IMR-90 (cell line): ENCODE measurements at regions not wholly inside any gene's neighbourhood (a gene's known extent, or its start where the extent isn't known, plus 50 kb on each side); places are given as distances from the start of the nearest gene placed in this dataset.

Experiments
- ATAC-seq: fragments of 200-7000 bp; cut with Tn5 transposase; 2 replicates; pipeline ENCODE4 v1.9.1; 2020; ENCODE audit warnings: low read depth, mild to moderate bottlenecking, moderate library complexity
- BruUV-seq: library from RNA; stranded (reverse); fragments of 400-500 nt; replicated peaks from 2 replicates; lab custom pipeline; 2021; lab: Mats Ljungman, UMichigan
- CTCF ChIA-PET: fragments of 300-600 bp; formaldehyde crosslinking; extraction: SDS; loops from one replicate; lab custom pipeline; 2021; ENCODE audit warnings: antibody characterized with exemption; lab: Yijun Ruan, JAX
- POLR2A ChIA-PET: fragments of 300-600 bp; sonication (Branson Sonifier 250); formaldehyde crosslinking; loops from one replicate; lab custom pipeline; 2022; ENCODE audit warnings: antibody characterized with exemption; ENCODE audit not compliant: unreplicated experiment; lab: Charles Lee
- DNase-seq: peaks from one replicate; pipeline ENCODE4 v3.0.0; 2013
- H2AFZ ChIP-seq: replicated peaks from 2 replicates; pipeline ENCODE3; 2013; ENCODE audit warnings: low read length, mild to moderate bottlenecking; ENCODE audit not compliant: poor library complexity
- H2AK5ac ChIP-seq: 2 replicates; pipeline ENCODE4 v1.6.1; 2013; ENCODE audit warnings: low read depth, low read length, inconsistent platforms
- H2AK9ac ChIP-seq: replicated peaks from 2 replicates; pipeline ENCODE3; 2013; ENCODE audit warnings: mild to moderate bottlenecking, low read depth, low read length, moderate library complexity; ENCODE audit not compliant: poor library complexity
- H2BK120ac ChIP-seq: 2 replicates; pipeline ENCODE4 v1.6.1; 2013; ENCODE audit warnings: low read depth, low read length, inconsistent platforms
- H2BK15ac ChIP-seq: 3 replicates; pipeline ENCODE4 v1.6.1; 2013; ENCODE audit warnings: low read depth, low read length, inconsistent platforms
- H2BK20ac ChIP-seq: 2 replicates; pipeline ENCODE4 v1.6.1; 2013; ENCODE audit warnings: low read depth, mild to moderate bottlenecking, inconsistent platforms, low read length, moderate library complexity
- H2BK5ac ChIP-seq: 2 replicates; pipeline ENCODE4 v1.6.1; 2013; ENCODE audit warnings: mild to moderate bottlenecking, low read depth, low read length, inconsistent platforms; ENCODE audit not compliant: poor library complexity, severe bottlenecking
- H3K14ac ChIP-seq: replicated peaks from 2 replicates; pipeline ENCODE4 v1.6.1; 2013; ENCODE audit warnings: low read depth, low read length, inconsistent platforms
- H3K18ac ChIP-seq: 2 replicates; pipeline ENCODE4 v1.6.1; 2013; ENCODE audit warnings: low read depth, low read length, control low read depth
- H3K23ac ChIP-seq: 2 replicates; pipeline ENCODE4 v1.6.1; 2013; ENCODE audit warnings: low read depth, low read length, inconsistent platforms
- H3K27ac ChIP-seq: 2 replicates; pipeline ENCODE4 v1.5.1; 2013; ENCODE audit warnings: mild to moderate bottlenecking, control low read depth, low read length; ENCODE audit not compliant: insufficient read depth
- H3K27me3 ChIP-seq: 2 replicates; pipeline ENCODE4 v1.6.1; 2013; ENCODE audit warnings: low read length; ENCODE audit not compliant: control insufficient read depth, insufficient read depth
- H3K36me3 ChIP-seq: 2 replicates; pipeline ENCODE4 v1.6.1; 2013; ENCODE audit warnings: low read length, mixed read lengths; ENCODE audit not compliant: control insufficient read depth, insufficient read depth
- H3K4ac ChIP-seq: 2 replicates; pipeline ENCODE4 v1.6.1; 2013; ENCODE audit warnings: low read depth, low read length, inconsistent platforms
- H3K4me1 ChIP-seq: 2 replicates; pipeline ENCODE4 v1.6.1; 2013; ENCODE audit warnings: low read length, mixed read lengths; ENCODE audit not compliant: control insufficient read depth, insufficient read depth
- H3K4me2 ChIP-seq: 2 replicates; pipeline ENCODE4 v1.6.1; 2013; ENCODE audit warnings: low read depth, mild to moderate bottlenecking, control low read depth, low read length, moderate library complexity
- H3K4me3 ChIP-seq: 2 replicates; pipeline ENCODE4 v1.5.1; 2013; ENCODE audit warnings: low read depth, mild to moderate bottlenecking, control low read depth, low read length, moderate library complexity; ENCODE audit not compliant: insufficient read depth
- H3K56ac ChIP-seq: 2 replicates; pipeline ENCODE4 v1.6.1; 2013; ENCODE audit warnings: low read length, inconsistent platforms; ENCODE audit not compliant: insufficient read depth; ENCODE audit errors: extremely low read depth
- H3K79me1 ChIP-seq, 2 experiments: 2 replicates each; pipeline ENCODE4 v1.6.1; 2013; ENCODE audit warnings: low read length in 2 of 2, inconsistent platforms in 1 of 2, low read depth in 1 of 2
- H3K9ac ChIP-seq: 2 replicates; pipeline ENCODE4 v1.6.1; 2013; ENCODE audit warnings: low read depth, low read length, control low read depth
- H3K9me1 ChIP-seq: 2 replicates; pipeline ENCODE4 v1.6.1; 2013; ENCODE audit warnings: low read length, inconsistent platforms; ENCODE audit not compliant: insufficient read depth
- H3K9me3 ChIP-seq: 2 replicates; pipeline ENCODE4 v1.6.1; 2013; ENCODE audit warnings: low read length; ENCODE audit not compliant: control insufficient read depth, insufficient read depth
- H4K20me1 ChIP-seq: 2 replicates; pipeline ENCODE4 v1.6.1; 2013; ENCODE audit warnings: low read length, inconsistent platforms; ENCODE audit not compliant: insufficient read depth
- H4K5ac ChIP-seq: 2 replicates; pipeline ENCODE4 v1.6.1; 2013; ENCODE audit warnings: mild to moderate bottlenecking, low read depth, low read length, control low read depth
- H4K8ac ChIP-seq, 2 experiments: 2 replicates each; pipeline ENCODE4 v1.6.1; 2013; ENCODE audit warnings: low read depth in 2 of 2, low read length in 2 of 2, control low read depth in 1 of 2, inconsistent platforms in 1 of 2
- H4K91ac ChIP-seq: 2 replicates; pipeline ENCODE4 v1.6.1; 2013; ENCODE audit warnings: low read depth, low read length, inconsistent platforms; ENCODE audit not compliant: insufficient read depth
- CEBPB ChIP-seq: IDR thresholded peaks from 2 replicates; pipeline ENCODE4 v1.6.1; 2012; ENCODE audit warnings: low read depth, low read length, improper control_type of control experiment
- CHD1 ChIP-seq: IDR thresholded peaks from 2 replicates; pipeline ENCODE4 v1.6.1; 2012; ENCODE audit warnings: low read depth, low read length, improper control_type of control experiment
- MAFK ChIP-seq: IDR thresholded peaks from 2 replicates; pipeline ENCODE4 v1.6.1; 2012; ENCODE audit warnings: low read depth, low read length, improper control_type of control experiment
- MAZ ChIP-seq: IDR thresholded peaks from 2 replicates; pipeline ENCODE4 v1.6.1; 2012; ENCODE audit warnings: low read depth, mild to moderate bottlenecking, low read length, improper control_type of control experiment, moderate library complexity, borderline replicate concordance
- MXI1 ChIP-seq: IDR thresholded peaks from 2 replicates; pipeline ENCODE4 v1.6.1; 2012; ENCODE audit warnings: low read depth, mild to moderate bottlenecking, low read length, moderate library complexity, borderline replicate concordance
- POLR2A ChIP-seq: IDR thresholded peaks from 2 replicates; pipeline ENCODE4 v1.6.1; 2012; ENCODE audit warnings: mild to moderate bottlenecking, low read depth, low read length
- USF2 ChIP-seq: fragments of 150-350 bp; IDR thresholded peaks from 2 replicates; pipeline ENCODE4 v1.6.1; 2017; ENCODE audit warnings: mild to moderate bottlenecking, antibody characterized with exemption, low read length, low read depth
- WGBS, 2 experiments: methylation state at CpG; one replicate each; pipeline versions ENCODE4 v1.1.5 to v1.1.7; 2013; ENCODE audit warnings: missing lambda C conversion rate in 2 of 2; ENCODE audit not compliant: insufficient read length in 1 of 2; ENCODE audit errors: extremely low coverage in 2 of 2; 5-methylcytosine and 5-hydroxymethylcytosine counted together
- dilution Hi-C: fragments of 300-500 bp; cut with HindIII; formaldehyde crosslinking; loops from one replicate; pipeline ENCODE4 v1.14.3; 2018; ENCODE audit warnings: low sequenced_read_pairs; ENCODE audit not compliant: unreplicated experiment
- in situ Hi-C: fragments of 300-500 bp; cut with MboI; formaldehyde crosslinking; loops from 3 replicates; pipeline ENCODE4 v1.14.3; 2019; ENCODE audit warnings: low sequenced_read_pairs, inconsistent platforms, mixed read lengths
- intact Hi-C: fragments of 100-400 bp; cut with micrococcal nuclease; formaldehyde crosslinking; loops from 2 replicates; pipeline ENCODE4 v1.10.0; 2022
- TF ChIP-seq, protein P1 (sequence below): conservative IDR thresholded peaks from 2 replicates; pipeline ENCODE4 v1.5.1; 2012; ENCODE audit warnings: mild to moderate bottlenecking, low read depth, low read length, improper control_type of control experiment

DNA sequence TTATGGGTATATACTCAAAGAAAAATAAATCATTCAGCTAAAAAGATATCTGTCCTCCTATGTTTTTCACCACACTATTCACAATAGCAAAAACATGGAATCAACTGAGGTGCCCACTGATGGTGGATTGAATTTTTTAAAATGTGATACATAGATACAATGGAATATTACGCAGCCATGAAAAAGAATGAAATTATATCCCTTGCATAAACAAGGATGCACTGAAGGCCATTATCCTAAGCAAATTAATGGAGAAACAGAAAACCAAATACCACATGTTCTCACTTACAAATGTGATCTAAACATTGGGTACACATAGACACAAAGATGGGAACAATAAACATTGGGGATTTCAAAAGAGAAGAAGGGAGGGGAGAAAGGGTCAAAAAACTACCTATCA, 964.2 kb upstream of the IGFBP7 start:
- ChIA-PET POLR2A (no interaction called here), CTCF (no interaction called here)
- BruUV-seq = no TSS peak

More for the DNA sequence above, 964.2 kb upstream of the IGFBP7 start:
- in situ Hi-C loops (no loop called here), dilution Hi-C loops (no loop called here), intact Hi-C loops (no loop called here)
- no peak overlapping the region for H2AFZ ChIP-seq
- no peak overlapping the region for H4K8ac ChIP-seq
- H3K18ac ChIP-seq = no peak overlapping the region
- ATAC-seq (no peak), DNase-seq (no peak)
- no peaks in the 10 kb centered on the region for H4K20me1 ChIP-seq
- no peak overlapping the region for H3K23ac ChIP-seq
- no peaks in the 10 kb centered on the region for H3K36me3 ChIP-seq
- no peaks in the 10 kb centered on the region for H3K9me3 ChIP-seq
- no peak overlapping the region for H3K4me2 ChIP-seq
- no peaks in the 10 kb centered on the region for H3K27me3 ChIP-seq
- H2AK9ac ChIP-seq = no peak overlapping the region
- H3K14ac ChIP-seq = no peak overlapping the region
- H4K91ac ChIP-seq = no peak overlapping the region
- H3K4ac ChIP-seq = no peak overlapping the region
- TF ChIP-seq MAZ (no peak), POLR2A (no peak), USF2 (no peak), CEBPB (no peak), MAFK (no peak), CHD1 (no peak), MXI1 (no peak)
- TF ChIP-seq, protein P1, sequence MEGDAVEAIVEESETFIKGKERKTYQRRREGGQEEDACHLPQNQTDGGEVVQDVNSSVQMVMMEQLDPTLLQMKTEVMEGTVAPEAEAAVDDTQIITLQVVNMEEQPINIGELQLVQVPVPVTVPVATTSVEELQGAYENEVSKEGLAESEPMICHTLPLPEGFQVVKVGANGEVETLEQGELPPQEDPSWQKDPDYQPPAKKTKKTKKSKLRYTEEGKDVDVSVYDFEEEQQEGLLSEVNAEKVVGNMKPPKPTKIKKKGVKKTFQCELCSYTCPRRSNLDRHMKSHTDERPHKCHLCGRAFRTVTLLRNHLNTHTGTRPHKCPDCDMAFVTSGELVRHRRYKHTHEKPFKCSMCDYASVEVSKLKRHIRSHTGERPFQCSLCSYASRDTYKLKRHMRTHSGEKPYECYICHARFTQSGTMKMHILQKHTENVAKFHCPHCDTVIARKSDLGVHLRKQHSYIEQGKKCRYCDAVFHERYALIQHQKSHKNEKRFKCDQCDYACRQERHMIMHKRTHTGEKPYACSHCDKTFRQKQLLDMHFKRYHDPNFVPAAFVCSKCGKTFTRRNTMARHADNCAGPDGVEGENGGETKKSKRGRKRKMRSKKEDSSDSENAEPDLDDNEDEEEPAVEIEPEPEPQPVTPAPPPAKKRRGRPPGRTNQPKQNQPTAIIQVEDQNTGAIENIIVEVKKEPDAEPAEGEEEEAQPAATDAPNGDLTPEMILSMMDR = no peak
- no peak overlapping the region for H2BK120ac ChIP-seq
- no peaks in the 10 kb centered on the region for H3K4me1 ChIP-seq
- H2BK20ac ChIP-seq = no peak overlapping the region
- no peaks in the 10 kb centered on the region for H3K79me1 ChIP-seq
- H3K9ac ChIP-seq = no peak overlapping the region
- H2AK5ac ChIP-seq = no peak overlapping the region
- WGBS, 2 experiments = no CpG with 5 or more reads among the region's 1 CpG
- no peak overlapping the region for H3K56ac ChIP-seq
- no peak overlapping the region for H3K4me3 ChIP-seq
- no peaks in the 10 kb centered on the region for H3K9me1 ChIP-seq
- H2BK5ac ChIP-seq = no peak overlapping the region
- no peak overlapping the region for H3K27ac ChIP-seq
- H2BK15ac ChIP-seq = no peak overlapping the region
- no peak overlapping the region for H4K5ac ChIP-seq
